GM21717 (cell line): ENCODE measurements at regions not wholly inside any gene's neighbourhood (a gene's known extent, or its start where the extent isn't known, plus 50 kb on each side); places are given as distances from the start of the nearest gene placed in this dataset.
"Not testable (repeated sequence)": the region's sequence is repeated elsewhere in the genome, so short reads cannot be mapped to it uniquely, and the experiment has no call there.

Experiments used
- ATAC-seq: cut with Tn5 transposase; IDR thresholded peaks from one replicate; pipeline ENCODE4 v1.9.1; 2021; ENCODE audit warnings: mild to moderate bottlenecking, moderate library complexity; ENCODE audit not compliant: unreplicated experiment

- no peak for ATAC-seq
Observed at GRCh38 chr14:21874946-21875345, 201.3 kb upstream of the OR4E1 start.

- ATAC-seq = no peak
Observed at GRCh38 chr14:21874167-21874566, 200.5 kb upstream of the OR4E1 start.

- ATAC-seq = no peak
Observed at GRCh38 chr14:21868442-21869046, 194.9 kb upstream of the OR4E1 start.

DNA sequence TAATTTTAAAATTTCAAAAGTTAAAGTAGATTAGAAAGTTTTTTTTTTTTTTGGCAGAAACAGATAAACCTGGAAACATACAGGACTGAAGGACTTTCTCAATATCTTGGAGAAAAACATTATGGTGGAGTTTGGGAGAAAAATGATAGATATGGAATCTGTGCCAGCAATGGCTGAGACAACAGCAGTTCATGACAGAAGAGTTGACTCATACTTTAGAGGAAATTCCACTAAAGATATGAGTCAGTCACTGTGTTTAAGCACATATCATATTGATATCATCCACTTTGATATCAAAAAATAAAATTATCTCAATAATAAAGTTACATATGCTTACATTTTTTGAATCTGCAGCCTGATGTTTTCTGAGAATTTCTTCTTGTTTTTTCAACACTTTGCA lies 193.9 kb upstream of the OR4E1 start:
- ATAC-seq = no peak

DNA sequence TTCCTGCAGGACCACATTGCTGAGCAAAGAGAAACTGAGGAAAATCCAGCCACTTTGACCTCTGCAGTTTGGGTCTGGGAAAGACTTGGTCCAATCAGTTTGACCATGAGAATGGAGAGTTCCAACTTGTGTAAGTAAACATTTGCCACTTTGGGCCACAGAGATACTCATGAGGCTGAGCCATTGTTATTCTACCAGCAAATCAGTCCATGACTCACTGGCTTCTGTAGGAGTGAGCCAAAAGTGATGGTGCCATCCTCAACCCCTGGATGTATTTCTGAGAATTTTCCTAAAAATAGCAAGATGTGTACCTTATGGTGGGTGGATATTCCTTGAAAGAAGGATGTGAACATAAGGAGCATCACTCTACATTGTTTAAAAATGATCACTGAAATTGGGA lies 192.9 kb upstream of the OR4E1 start:
- no peak for ATAC-seq

DNA sequence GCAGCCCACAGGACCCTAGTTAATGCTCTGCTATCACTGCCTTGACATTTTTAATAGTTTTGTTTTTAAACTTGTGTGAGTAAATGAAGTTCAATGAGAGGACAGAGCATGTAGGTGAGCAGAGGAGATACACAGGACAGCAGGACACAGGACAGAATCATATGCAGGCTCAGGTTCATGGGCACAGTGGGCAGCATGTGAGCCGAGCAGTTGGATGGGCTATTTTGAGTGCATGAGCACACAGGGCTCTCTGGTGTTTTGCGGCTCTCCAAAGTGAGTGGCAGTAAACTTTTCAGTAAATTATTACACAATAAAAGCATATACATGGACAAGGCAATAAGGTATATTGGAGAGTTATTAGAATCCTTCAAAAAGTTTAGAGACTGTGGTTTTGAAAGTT lies 189.7 kb upstream of the OR4E1 start:
- no peak for ATAC-seq

- no peak for ATAC-seq
Observed at GRCh38 chr14:21861153-21861552, 187.5 kb upstream of the OR4E1 start.

GRCh38 chr14:21860172-21860571 lies 186.6 kb upstream of the OR4E1 start:
- no peak for ATAC-seq

- no peak for ATAC-seq
Observed at GRCh38 chr14:21852775-21853174, 179.2 kb upstream of the OR4E1 start.

GRCh38 chr14:21852061-21852664 lies 178.5 kb upstream of the OR4E1 start:
- ATAC-seq = no peak

DNA sequence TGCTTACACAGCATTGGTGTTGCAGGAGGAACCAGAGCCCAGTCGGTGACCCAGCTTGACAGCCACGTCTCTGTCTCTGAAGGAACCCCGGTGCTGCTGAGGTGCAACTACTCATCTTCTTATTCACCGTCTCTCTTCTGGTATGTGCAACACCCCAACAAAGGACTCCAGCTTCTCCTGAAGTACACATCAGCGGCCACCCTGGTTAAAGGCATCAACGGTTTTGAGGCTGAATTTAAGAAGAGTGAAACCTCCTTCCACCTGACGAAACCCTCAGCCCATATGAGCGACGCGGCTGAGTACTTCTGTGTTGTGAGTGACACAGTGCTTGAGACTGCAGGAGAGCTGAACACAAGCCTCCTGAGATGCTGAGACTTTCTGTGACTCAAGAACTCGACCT lies 173.3 kb upstream of the OR4E1 start:
- ATAC-seq = not testable (repeated sequence)

- ATAC-seq = no peak
Observed at GRCh38 chr14:21846227-21846885, 172.7 kb upstream of the OR4E1 start.

- ATAC-seq = no peak
Observed at GRCh38 chr14:21840765-21841164, 167.1 kb upstream of the OR4E1 start.

GRCh38 chr14:21833836-21834235 lies 160.2 kb upstream of the OR4E1 start:
- ATAC-seq = no peak

GRCh38 chr14:21825845-21826244 lies 152.2 kb upstream of the OR4E1 start:
- no peak for ATAC-seq

GRCh38 chr14:21825149-21825743 lies 151.6 kb upstream of the OR4E1 start:
- no peak for ATAC-seq

DNA sequence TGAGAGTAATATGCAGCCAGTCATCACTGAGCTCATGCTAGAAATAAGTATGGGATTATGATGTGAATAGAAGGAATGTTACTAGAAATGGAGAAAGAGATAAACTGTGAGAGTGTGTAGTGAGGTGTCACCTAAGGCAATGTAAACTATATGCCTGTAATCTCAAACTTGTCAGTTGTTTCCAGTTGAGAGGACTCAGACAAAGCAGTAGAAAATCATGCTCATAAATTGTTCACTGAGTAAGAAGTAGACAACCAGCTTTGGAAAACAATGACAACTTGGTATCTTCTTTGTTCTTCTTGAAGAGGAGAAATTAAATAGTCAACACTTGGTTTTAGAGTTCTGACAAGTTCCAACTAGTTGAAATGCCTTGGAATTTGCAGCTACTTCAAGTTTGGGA lies 148.5 kb upstream of the OR4E1 start:
- ATAC-seq = no peak

DNA sequence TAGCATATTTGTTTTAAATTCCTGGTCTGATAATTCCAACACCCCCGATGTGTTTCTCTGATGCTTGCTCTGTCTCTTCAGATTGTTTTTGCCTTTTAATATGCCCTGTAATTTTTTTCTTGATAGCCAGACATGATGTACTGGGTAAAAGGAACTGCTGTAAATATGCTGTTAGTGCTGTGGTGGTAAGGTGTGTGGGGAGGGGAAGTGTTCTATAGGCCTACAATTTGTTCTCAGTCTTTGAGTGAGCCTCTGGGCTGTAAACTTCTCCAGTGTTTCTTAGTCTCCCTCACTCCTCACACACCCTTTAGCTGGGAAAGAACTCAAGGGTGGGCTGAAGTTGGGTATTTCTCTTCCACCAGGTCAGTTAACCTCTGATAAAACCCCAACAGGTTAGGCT lies 147.0 kb upstream of the OR4E1 start:
- no peak for ATAC-seq

- not testable (repeated sequence) for ATAC-seq
Observed at GRCh38 chr14:21819891-21820290, 146.3 kb upstream of the OR4E1 start.

GRCh38 chr14:21817010-21817409 lies 143.4 kb upstream of the OR4E1 start:
- ATAC-seq = not testable (repeated sequence)

DNA sequence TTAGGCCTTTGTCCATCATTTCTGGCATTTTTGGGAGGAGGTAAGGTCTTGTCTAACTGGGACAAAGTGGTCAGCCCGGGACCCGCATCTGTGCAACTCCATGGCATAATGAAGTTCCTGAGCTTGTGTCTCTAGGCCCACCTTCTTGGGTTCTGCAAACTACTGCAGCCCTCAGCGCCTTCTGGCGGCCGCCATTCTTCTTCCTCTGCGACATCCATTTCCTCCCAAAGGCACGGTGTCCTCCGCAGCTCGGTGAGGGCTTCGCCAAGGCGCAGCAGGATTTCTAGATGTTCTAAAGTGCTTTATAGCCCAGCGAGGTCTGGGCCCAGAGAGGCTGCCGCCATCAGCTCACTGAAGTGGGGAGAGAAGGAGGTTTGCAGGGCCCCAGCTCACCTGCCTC lies 134.4 kb upstream of the OR4E1 start:
- ATAC-seq = no peak

- no peak for ATAC-seq
Observed at GRCh38 chr14:21804981-21805380, 131.4 kb upstream of the OR4E1 start.
